Urinary bladder (tissue), 3 donors: ENCODE measurements at regions not wholly inside any gene's neighbourhood (a gene's known extent, or its start where the extent isn't known, plus 50 kb on each side); places are given as distances from the start of the nearest gene placed in this dataset.
"Not testable (repeated sequence)": the region's sequence is repeated elsewhere in the genome, so short reads cannot be mapped to it uniquely, and the experiment has no call there.

Experiments used
- DNase-seq: peaks from one replicate; pipeline ENCODE4 v3.0.0-alpha.2; 2015; ENCODE audit errors: extremely low spot score
- H3K27ac ChIP-seq: one replicate; pipeline ENCODE4 v1.5.1; 2013; ENCODE audit warnings: low read depth, mild to moderate bottlenecking, moderate library complexity
- H3K36me3 ChIP-seq: one replicate; pipeline ENCODE4 v1.6.1; 2013; ENCODE audit warnings: mild to moderate bottlenecking, moderate library complexity; ENCODE audit not compliant: insufficient read depth
- H3K4me1 ChIP-seq: one replicate; pipeline ENCODE4 v1.6.1; 2013; ENCODE audit warnings: mild to moderate bottlenecking, moderate library complexity; ENCODE audit not compliant: insufficient read depth
- H3K4me3 ChIP-seq: one replicate; pipeline ENCODE4 v1.5.1; 2013; ENCODE audit warnings: low read depth, low read length
- WGBS: extraction: QIAGEN DNeasy Blood & Tissue Kit; methylation state at CpG from one replicate; pipeline ENCODE4 v1.1.7; 2013; 5-methylcytosine and 5-hydroxymethylcytosine counted together
- donor health status: healthy with polysubstance abuse.
- donor health status: healthy.

DNA sequence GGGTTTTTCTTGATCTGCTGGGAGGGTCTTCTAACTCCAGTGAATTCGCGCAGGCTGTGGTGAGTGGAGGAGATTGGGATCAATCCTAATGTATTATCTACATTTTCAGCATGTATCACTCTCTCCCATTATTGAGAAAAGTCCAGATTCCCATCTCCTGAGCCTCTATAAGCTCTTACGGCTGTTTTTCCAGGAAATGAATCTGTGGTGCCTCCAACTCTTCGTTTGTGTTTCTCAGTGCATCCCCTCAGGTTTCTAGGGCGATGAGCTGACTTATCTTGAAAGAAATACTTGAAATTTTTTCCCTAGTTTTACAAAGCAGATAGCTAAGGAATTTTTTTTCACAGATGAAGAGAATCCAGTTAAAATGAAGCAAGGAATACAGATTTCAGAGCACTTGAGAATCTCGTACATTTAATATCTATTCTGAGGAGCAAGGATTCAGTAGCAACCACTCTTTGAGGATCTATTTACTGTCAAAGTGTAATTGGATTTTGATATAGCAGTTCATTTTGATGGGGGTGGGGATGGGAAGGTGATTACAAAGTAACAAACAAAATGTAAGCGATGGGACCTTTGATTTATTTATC is 138.7 kb downstream of the BRMS1L start:
- no peaks in the 10 kb centered on the region for H3K4me1 ChIP-seq
- 36% methylated on average over 7 of the region's 7 CpGs for WGBS
- H3K4me3 ChIP-seq, result no peak overlapping the region
- no peak for DNase-seq
- H3K27ac ChIP-seq, result no peak overlapping the region
- H3K36me3 ChIP-seq, result no peaks in the 10 kb centered on the region

DNA sequence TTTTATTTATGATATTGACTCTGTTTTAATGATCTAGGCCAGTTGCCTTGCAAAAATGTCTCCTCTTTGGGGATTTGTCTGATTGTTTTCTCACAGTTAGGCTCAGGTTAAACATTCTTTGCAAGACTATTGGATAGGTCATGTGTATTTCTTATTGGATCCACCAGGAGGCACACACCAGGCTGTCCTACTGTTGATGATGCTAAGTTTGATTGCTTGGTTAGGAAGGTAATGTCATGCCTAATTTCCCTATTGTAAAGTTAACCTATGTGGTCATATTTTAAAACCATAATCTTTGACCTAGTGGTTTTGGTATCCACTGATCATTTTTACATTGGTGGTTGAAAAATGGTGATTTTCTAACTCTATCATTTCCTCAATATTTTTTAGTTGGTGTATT is 137.1 kb downstream of the BRMS1L start:
- DNase-seq, result no peak
- Histone ChIP-seq H3K4me1 (no peaks in the 10 kb centered on the region), H3K27ac (no peak overlapping the region), H3K36me3 (no peaks in the 10 kb centered on the region), H3K4me3 (no peak overlapping the region)

DNA sequence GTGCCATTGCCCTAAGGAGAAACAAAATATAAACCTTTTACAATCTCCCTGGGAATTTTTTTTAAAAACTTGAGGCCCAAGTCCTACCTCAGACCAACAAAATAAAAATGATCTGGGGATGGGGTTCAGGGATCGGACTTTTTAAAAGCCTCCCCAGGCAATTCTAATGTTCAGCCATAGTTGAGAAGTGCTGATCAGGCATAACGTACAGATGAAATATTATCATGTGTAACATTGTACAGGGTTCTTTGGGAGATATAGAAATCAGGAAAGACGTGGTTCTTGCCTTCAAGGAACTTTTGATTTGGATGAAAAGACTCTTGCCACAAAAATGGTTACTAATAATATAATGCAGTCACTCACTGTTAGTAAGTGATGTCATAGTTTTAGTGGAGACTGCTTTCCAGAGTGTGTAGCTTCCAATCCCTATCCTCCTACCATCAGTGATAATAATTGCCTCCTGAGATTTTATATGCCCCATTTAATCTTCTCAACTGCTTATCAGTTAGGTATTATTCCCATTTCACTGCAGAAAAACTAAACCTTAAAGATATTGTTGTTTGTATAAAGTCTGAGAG is 135.6 kb downstream of the BRMS1L start:
- H3K4me3 ChIP-seq, result no peak overlapping the region

DNA sequence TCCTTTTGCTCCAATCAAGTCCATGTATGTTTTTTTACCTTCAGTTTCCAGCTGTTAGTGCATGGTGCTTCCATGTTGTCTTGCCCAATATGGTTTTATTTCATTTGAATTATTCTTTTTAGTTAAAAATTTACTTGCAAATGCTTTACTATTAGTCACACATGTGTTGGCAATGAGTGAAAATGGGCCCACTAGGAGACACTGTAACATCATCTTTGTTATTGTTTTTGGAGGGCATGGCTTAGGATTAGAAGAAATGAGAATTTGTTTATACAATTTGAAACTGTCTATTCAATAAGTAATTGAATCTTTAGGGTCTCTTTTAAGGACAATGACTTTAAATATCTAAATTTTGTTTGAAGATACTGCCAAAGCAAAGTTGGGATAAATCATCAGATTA is 133.7 kb downstream of the BRMS1L start:
- H3K4me1 ChIP-seq, result no peaks in the 10 kb centered on the region
- no peak overlapping the region for H3K4me3 ChIP-seq
- H3K27ac ChIP-seq, result no peak overlapping the region
- H3K36me3 ChIP-seq, result no peaks in the 10 kb centered on the region
- no peak for DNase-seq

More for the DNA sequence above, 135.6 kb downstream of the BRMS1L start:
- DNase-seq, result no peak
- WGBS, result 82% methylated on average over 3 of the region's 3 CpGs
- no peaks in the 10 kb centered on the region for H3K4me1 ChIP-seq
- H3K27ac ChIP-seq, result no peak overlapping the region
- no peaks in the 10 kb centered on the region for H3K36me3 ChIP-seq

DNA sequence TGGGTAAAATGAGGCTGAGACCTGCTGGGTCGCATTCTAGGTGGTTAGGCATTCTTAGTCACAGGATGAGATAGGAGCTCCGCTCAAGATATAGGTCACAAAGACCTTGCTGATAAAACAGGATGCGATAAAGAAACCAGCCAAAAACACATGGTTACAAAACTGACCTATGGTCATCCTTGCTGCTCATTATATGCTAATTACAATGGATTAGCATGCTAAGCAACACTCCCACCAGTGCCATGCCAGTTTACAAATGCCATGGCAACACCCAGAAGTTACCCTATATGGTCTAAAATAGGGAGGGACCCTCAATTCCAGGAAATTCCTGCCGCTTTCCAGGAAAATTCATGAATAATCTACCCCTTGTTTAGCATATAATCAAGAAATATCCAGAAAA is 132.4 kb downstream of the BRMS1L start:
- H3K36me3 ChIP-seq, result no peaks in the 10 kb centered on the region
- no peak overlapping the region for H3K4me3 ChIP-seq
- no peaks in the 10 kb centered on the region for H3K4me1 ChIP-seq
- DNase-seq, result no peak
- WGBS, result 86% methylated on average over 4 of the region's 4 CpGs
- no peak overlapping the region for H3K27ac ChIP-seq

DNA sequence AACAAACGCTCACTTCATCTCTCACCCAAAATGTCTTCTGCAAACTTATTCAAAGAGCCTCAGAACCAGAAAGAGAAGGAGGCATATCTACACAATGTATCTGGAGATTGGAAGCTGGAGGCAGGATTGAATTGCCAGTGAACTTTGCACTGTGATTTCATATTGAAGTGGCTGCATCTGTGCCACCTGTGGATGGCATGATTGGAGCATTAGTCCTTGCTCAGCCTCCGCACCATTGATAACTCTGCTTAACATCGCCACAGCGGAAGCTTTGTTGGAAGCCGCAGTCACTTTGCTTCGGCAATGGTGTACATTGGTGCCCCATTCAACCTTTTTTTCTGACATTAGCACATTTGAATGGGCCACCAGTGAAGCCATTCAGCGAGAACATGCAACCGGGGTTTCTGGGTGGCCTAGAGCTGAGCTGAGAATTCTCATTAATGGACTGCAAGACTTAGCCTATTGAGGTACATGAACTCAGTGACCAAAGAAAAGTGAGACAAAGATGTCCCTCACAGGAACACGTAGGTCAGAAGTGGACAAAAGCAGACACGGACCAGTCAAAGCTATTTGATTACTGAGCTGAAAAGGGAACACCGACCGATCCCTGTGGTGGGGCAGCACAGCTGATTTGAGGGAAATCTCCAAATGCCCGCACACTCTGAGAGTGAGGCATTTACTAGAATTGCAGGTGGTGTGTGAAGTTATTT is 130.4 kb downstream of the BRMS1L start:
- 92% methylated on average over 13 of the region's 13 CpGs for WGBS
- Histone ChIP-seq H3K4me3 (no peak overlapping the region), H3K36me3 (no peaks in the 10 kb centered on the region), H3K27ac (no peak overlapping the region), H3K4me1 (no peaks in the 10 kb centered on the region)
- no peak for DNase-seq

GRCh38 chr14:35952584-35952983 is 126.4 kb downstream of the BRMS1L start:
- no peaks in the 10 kb centered on the region for H3K36me3 ChIP-seq
- no peak overlapping the region for H3K27ac ChIP-seq
- H3K4me3 ChIP-seq, result no peak overlapping the region
- no peaks in the 10 kb centered on the region for H3K4me1 ChIP-seq
- no peak for DNase-seq
- 51% methylated on average over 3 of the region's 3 CpGs for WGBS

- Histone ChIP-seq H3K4me3 (no peak overlapping the region), H3K36me3 (no peaks in the 10 kb centered on the region), H3K27ac (no peak overlapping the region), H3K4me1 (no peaks in the 10 kb centered on the region)
- DNase-seq, result peak; percentile 57
- whole genome bisulfite sequencing, result 24% methylated on average over 1 of the region's 1 CpG
Measured at GRCh38 chr14:35949920-35950513, 123.9 kb downstream of the BRMS1L start.

DNA sequence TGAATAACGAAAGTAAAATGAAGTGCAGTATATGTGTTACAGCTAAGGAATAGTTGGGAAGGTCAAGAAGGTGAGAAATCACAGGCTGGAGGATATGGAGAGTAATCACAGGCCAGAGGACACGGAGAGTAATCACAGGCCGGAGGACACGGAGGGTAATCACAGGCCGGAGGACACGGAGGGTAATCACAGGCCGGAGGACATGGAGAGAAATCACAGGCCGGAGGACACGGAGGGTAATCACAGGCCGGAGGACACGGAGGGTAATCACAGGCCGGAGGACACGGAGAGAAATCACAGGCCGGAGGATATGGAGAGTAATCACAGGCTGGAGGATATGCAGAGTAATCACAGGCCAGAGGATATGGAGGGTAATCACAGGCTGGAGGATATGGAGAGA is 121.8 kb downstream of the BRMS1L start:
- WGBS, result 90% methylated on average over 14 of the region's 14 CpGs

DNA sequence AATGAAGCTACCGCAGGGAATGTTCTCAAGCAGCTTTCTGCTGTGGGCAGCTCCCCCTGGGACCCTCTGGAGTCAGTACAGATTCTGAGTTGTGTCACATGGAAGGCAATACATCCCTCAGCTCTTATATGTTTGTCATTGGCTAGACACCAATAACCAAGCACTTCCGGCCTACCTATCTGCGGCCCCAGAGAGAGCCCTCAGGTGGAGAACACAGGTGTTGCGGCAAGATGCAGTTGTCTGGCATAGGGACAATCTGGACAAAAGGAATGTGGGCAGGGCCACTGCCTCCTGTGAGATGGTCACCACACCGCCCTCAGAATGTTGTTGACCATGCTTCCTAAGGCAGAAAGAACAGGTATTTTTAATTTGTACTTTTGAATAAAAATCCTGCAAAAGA is 118.7 kb downstream of the BRMS1L start:
- H3K27ac ChIP-seq, result no peak overlapping the region
- no peak for DNase-seq
- H3K36me3 ChIP-seq, result no peaks in the 10 kb centered on the region
- 73% methylated on average over 5 of the region's 5 CpGs for WGBS
- H3K4me3 ChIP-seq, result no peak overlapping the region
- H3K4me1 ChIP-seq, result no peaks in the 10 kb centered on the region

More for the DNA sequence above, 121.8 kb downstream of the BRMS1L start:
- H3K27ac ChIP-seq, DNase-seq, H3K4me1 ChIP-seq, H3K4me3 ChIP-seq, H3K36me3 ChIP-seq: not testable (repeated sequence)

GRCh38 chr14:35940291-35940690 is 114.2 kb downstream of the BRMS1L start:
- Histone ChIP-seq H3K4me1 (no peaks in the 10 kb centered on the region), H3K4me3 (no peak overlapping the region), H3K27ac (no peak overlapping the region), H3K36me3 (no peaks in the 10 kb centered on the region)
- WGBS, result 48% methylated on average over 4 of the region's 4 CpGs
- DNase-seq, result no peak

GRCh38 chr14:35938770-35939169 is 112.6 kb downstream of the BRMS1L start:
- WGBS, result 64% methylated on average over 2 of the region's 2 CpGs

DNA sequence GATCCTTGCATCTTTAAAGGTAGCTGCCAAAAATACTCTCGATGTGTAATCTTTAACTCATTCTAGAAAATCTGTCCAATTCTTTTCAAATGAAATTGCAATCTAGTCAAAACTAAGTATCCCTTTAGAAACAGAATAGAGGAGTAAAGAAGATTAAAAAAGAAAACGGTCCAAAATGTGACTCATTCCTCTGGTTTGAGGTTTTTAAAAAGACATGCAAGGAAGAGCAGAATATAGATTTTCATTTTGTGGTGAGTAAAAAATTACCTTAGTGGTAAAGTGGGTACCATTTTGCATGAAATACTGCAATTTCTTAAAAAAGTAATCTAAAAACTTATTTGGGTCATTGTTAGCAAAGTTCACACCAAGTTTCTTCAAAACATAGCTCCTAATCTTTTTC is 108.4 kb downstream of the BRMS1L start:
- Histone ChIP-seq H3K4me3 (no peak overlapping the region), H3K36me3 (no peaks in the 10 kb centered on the region)
- 52% methylated on average over 2 of the region's 2 CpGs for WGBS

More at GRCh38 chr14:35938770-35939169, 112.6 kb downstream of the BRMS1L start:
- H3K27ac ChIP-seq, result no peak overlapping the region
- no peak for DNase-seq
- no peaks in the 10 kb centered on the region for H3K36me3 ChIP-seq
- no peak overlapping the region for H3K4me3 ChIP-seq
- H3K4me1 ChIP-seq, result no peaks in the 10 kb centered on the region

DNA sequence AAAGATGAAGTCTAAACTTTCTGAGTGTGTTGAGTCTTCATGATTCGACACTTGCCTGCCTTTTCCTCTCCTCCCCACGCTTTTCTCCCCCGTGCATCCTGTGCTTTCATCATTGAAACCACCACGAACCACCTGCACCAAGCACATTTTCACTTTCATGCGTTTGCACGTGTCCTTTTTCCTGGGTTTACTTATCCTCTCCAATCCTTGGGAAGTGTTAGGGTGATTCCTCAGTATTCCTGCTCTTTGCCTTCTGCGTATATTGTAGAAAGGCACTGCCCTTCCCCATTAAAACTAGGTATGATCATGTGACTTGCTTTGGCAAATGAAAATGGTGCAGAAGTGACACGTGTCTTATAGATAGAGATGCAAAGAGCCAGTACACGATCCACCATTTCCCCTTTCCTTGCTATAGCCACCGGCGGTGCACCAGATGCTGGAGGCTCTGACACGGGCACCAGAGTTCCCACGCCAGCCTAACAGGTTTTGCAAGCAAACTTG is 106.6 kb downstream of the BRMS1L start:
- Histone ChIP-seq H3K4me3 (peak overlapping the region; percentile 6), H3K27ac (no peak overlapping the region), H3K4me1 (no peaks in the 10 kb centered on the region), H3K36me3 (no peaks in the 10 kb centered on the region)
- DNase-seq, result no peak
- 70% methylated on average over 13 of the region's 13 CpGs for WGBS

More for the DNA sequence above, 108.4 kb downstream of the BRMS1L start:
- no peak for DNase-seq
- H3K4me1 ChIP-seq, result no peaks in the 10 kb centered on the region
- H3K27ac ChIP-seq, result no peak overlapping the region
